Tibial artery (tissue), 4 donors: ENCODE measurements at regions not wholly inside any gene's neighbourhood (a gene's known extent, or its start where the extent isn't known, plus 50 kb on each side); places are given as distances from the start of the nearest gene placed in this dataset.

ENCODE experiments used
- DNase-seq, 2 donors: peaks; one replicate each; pipeline ENCODE4 v3.0.0-alpha.2; 2019
- H3K27ac ChIP-seq, 2 donors: fragments of 200-600 bp; sonication (generic) in 1 of 2; 1 replicate in 1 of 2; 2 replicates in 1 of 2; pipeline ENCODE4 v1.5.1; 2018 to 2019; ENCODE audit warnings: mild to moderate bottlenecking in 1 of 2
- H3K27me3 ChIP-seq, 2 donors: fragments of 200-600 bp; sonication (generic) in 1 of 2; one replicate each; pipeline versions ENCODE4 v1.5.1 to v1.6.0; 2016 to 2019
- H3K36me3 ChIP-seq, 3 donors: fragments of 200-600 bp; sonication (generic) in 2 of 3; one replicate each; pipeline ENCODE4 v1.5.1; 2016 to 2019; ENCODE audit warnings: mild to moderate bottlenecking in 2 of 3
- H3K4me1 ChIP-seq, 4 donors: fragments of 200-600 bp; sonication (generic) in 2 of 4; 1 replicate in 3 of 4; 2 replicates in 1 of 4; pipeline ENCODE4 v1.5.1; 2016 to 2019
- H3K4me3 ChIP-seq, 2 donors: fragments of 200-600 bp; sonication (generic) in 1 of 2; 1 replicate in 1 of 2; 2 replicates in 1 of 2; pipeline ENCODE4 v1.5.1; 2018 to 2019; ENCODE audit warnings: mild to moderate bottlenecking in 2 of 2
- H3K9me3 ChIP-seq, 3 donors: fragments of 200-600 bp; sonication (generic) in 1 of 3; one replicate each; pipeline ENCODE4 v1.5.1; 2016 to 2019
- CTCF ChIP-seq, 2 experiments: fragments of 200-600 bp in 1 of 2; fragments of 450-650 bp in 1 of 2; IDR thresholded peaks; one replicate each; pipeline ENCODE4 v1.5.1; 2017 to 2019; ENCODE audit warnings: antibody characterized with exemption in 2 of 2, mild to moderate bottlenecking in 1 of 2, moderate library complexity in 1 of 2
- intact Hi-C: fragments of 100-400 bp; cut with DNase I; formaldehyde crosslinking; loops from one replicate; pipeline ENCODE4 v1.15.0; 2023; ENCODE audit warnings: low total_unique reads

- Histone ChIP-seq H3K27ac (no peak overlapping the region), H3K36me3 (no peaks in the 10 kb centered on the region), H3K4me1 (no peaks in the 10 kb centered on the region), H3K9me3 (no peaks in the 10 kb centered on the region), H3K4me3 (no peak overlapping the region), H3K27me3 (no peaks in the 10 kb centered on the region)
- intact Hi-C loops = no loop called here
- no peak for DNase-seq
- TF ChIP-seq CTCF (IDR thresholded peaks at IDR 0.05) = no peak
Measured at GRCh38 chr13:60957816-60958215, 457.8 kb downstream of the PCDH20 start.

GRCh38 chr13:60945396-60945795 is 470.3 kb downstream of the PCDH20 start:
- TF ChIP-seq CTCF (IDR thresholded peaks at IDR 0.05) = no peak
- no peaks in the 10 kb centered on the region for H3K9me3 ChIP-seq
- no peaks in the 10 kb centered on the region for H3K27me3 ChIP-seq
- no peak overlapping the region for H3K27ac ChIP-seq
- intact Hi-C loops = no loop called here
- no peak overlapping the region for H3K4me3 ChIP-seq
- H3K4me1 ChIP-seq = no peaks in the 10 kb centered on the region
- H3K36me3 ChIP-seq = no peaks in the 10 kb centered on the region
- DNase-seq = no peak

- Histone ChIP-seq H3K27ac (no peak overlapping the region), H3K4me3 (no peak overlapping the region), H3K36me3 (no peaks in the 10 kb centered on the region), H3K27me3 (no peaks in the 10 kb centered on the region), H3K4me1 (no peaks in the 10 kb centered on the region), H3K9me3 (no peaks in the 10 kb centered on the region)
- no peak for TF ChIP-seq CTCF (IDR thresholded peaks at IDR 0.05)
- no peak for DNase-seq
- intact Hi-C loops = no loop called here
Measured at GRCh38 chr13:60944863-60945262, 470.8 kb downstream of the PCDH20 start.

- Histone ChIP-seq H3K4me3 (no peak overlapping the region), H3K27me3 (no peaks in the 10 kb centered on the region), H3K9me3 (no peaks in the 10 kb centered on the region), H3K4me1 (no peaks in the 10 kb centered on the region), H3K36me3 (no peaks in the 10 kb centered on the region), H3K27ac (no peak overlapping the region)
- intact Hi-C loops = no loop called here
- TF ChIP-seq CTCF (IDR thresholded peaks at IDR 0.05) = no peak
- no peak for DNase-seq
Measured at GRCh38 chr13:60944016-60944415, 471.6 kb downstream of the PCDH20 start.

GRCh38 chr13:60936281-60936680 is 479.4 kb downstream of the PCDH20 start:
- H3K36me3 ChIP-seq = no peaks in the 10 kb centered on the region
- no peak for TF ChIP-seq CTCF (IDR thresholded peaks at IDR 0.05)
- no peaks in the 10 kb centered on the region for H3K4me1 ChIP-seq
- DNase-seq = no peak
- H3K27me3 ChIP-seq = no peaks in the 10 kb centered on the region
- intact Hi-C loops = no loop called here
- H3K9me3 ChIP-seq = no peaks in the 10 kb centered on the region
- H3K27ac ChIP-seq = no peak overlapping the region
- H3K4me3 ChIP-seq = no peak overlapping the region

- H3K4me1 ChIP-seq = no peaks in the 10 kb centered on the region
- H3K36me3 ChIP-seq = no peaks in the 10 kb centered on the region
- no peak overlapping the region for H3K4me3 ChIP-seq
- intact Hi-C loops = no loop called here
- no peaks in the 10 kb centered on the region for H3K9me3 ChIP-seq
- no peaks in the 10 kb centered on the region for H3K27me3 ChIP-seq
- no peak for DNase-seq
- no peak for TF ChIP-seq CTCF (IDR thresholded peaks at IDR 0.05)
- no peak overlapping the region for H3K27ac ChIP-seq
Measured at GRCh38 chr13:60933638-60934037, 482.0 kb downstream of the PCDH20 start.
